Keratinocyte (primary cell): ENCODE measurements at regions not wholly inside any gene's neighbourhood (a gene's known extent, or its start where the extent isn't known, plus 50 kb on each side); places are given as distances from the start of the nearest gene placed in this dataset.

Experiments
- DNase-seq: peaks from one replicate; pipeline ENCODE4 v3.0.0-alpha.2; 2011; ENCODE audit warnings: low read depth, missing footprints, low spot score
- FAIRE-seq: peaks from 2 replicates; lab custom pipeline; 2011; peaks lifted over from hg19 to GRCh38; lab: Jason Lieb, UNC
- H2AFZ ChIP-seq: 2 replicates; pipeline ENCODE4 v1.6.0; 2012; ENCODE audit warnings: low read length, control low read depth, inconsistent platforms; ENCODE audit not compliant: control insufficient read depth
- H3K27ac ChIP-seq: 2 replicates; pipeline ENCODE4 v1.5.1; 2011; ENCODE audit warnings: low read length; ENCODE audit not compliant: control insufficient read depth, insufficient read depth
- H3K27me3 ChIP-seq: 3 replicates; pipeline ENCODE4 v1.6.0; 2011; ENCODE audit warnings: low read length; ENCODE audit not compliant: control insufficient read depth, insufficient read depth; ENCODE audit errors: extremely low read depth
- H3K36me3 ChIP-seq, 2 experiments: 2 replicates in 1 of 2; 3 replicates in 1 of 2; pipeline ENCODE4 v1.5.1; 2011; ENCODE audit warnings: low read length in 2 of 2, mild to moderate bottlenecking in 1 of 2; ENCODE audit not compliant: control insufficient read depth in 2 of 2, insufficient read depth in 2 of 2; ENCODE audit errors: extremely low read depth in 1 of 2
- H3K4me1 ChIP-seq: 3 replicates; pipeline ENCODE4 v1.5.1; 2011; ENCODE audit warnings: low read length; ENCODE audit not compliant: control insufficient read depth, insufficient read depth; ENCODE audit errors: extremely low read depth
- H3K4me2 ChIP-seq: 3 replicates; pipeline ENCODE4 v1.6.0; 2011; ENCODE audit warnings: low read depth, low read length; ENCODE audit not compliant: control insufficient read depth, insufficient read depth; ENCODE audit errors: extremely low read depth
- H3K4me3 ChIP-seq, 3 experiments: fragments of 200-600 bp in 1 of 3; sonication (generic) in 1 of 3; 2 replicates in 2 of 3; 3 replicates in 1 of 3; pipeline ENCODE4 v1.5.1; 2011 to 2016; ENCODE audit warnings: low read length in 3 of 3, mild to moderate bottlenecking in 3 of 3, control low read depth in 2 of 3, inconsistent platforms in 1 of 3, low read depth in 1 of 3, mixed read lengths in 1 of 3, mixed run types in 1 of 3, moderate library complexity in 1 of 3; ENCODE audit not compliant: control insufficient read depth in 2 of 3, insufficient read depth in 2 of 3; ENCODE audit errors: extremely low read depth in 1 of 3
- H3K79me2 ChIP-seq: 2 replicates; pipeline ENCODE4 v1.6.0; 2012; ENCODE audit warnings: low read length; ENCODE audit not compliant: control insufficient read depth, insufficient read depth
- H3K9ac ChIP-seq: 3 replicates; pipeline ENCODE4 v1.6.0; 2011; ENCODE audit warnings: low read length; ENCODE audit not compliant: control insufficient read depth, insufficient read depth; ENCODE audit errors: extremely low read depth
- H3K9me1 ChIP-seq: 3 replicates; pipeline ENCODE4 v1.6.0; 2011; ENCODE audit warnings: low read length; ENCODE audit not compliant: control insufficient read depth, insufficient read depth; ENCODE audit errors: extremely low read depth
- H3K9me3 ChIP-seq: 2 replicates; pipeline ENCODE4 v1.5.1; 2012; ENCODE audit warnings: low read depth, low read length; ENCODE audit not compliant: control insufficient read depth
- H4K20me1 ChIP-seq: 3 replicates; pipeline ENCODE4 v1.6.0; 2011; ENCODE audit warnings: low read length; ENCODE audit not compliant: control insufficient read depth, insufficient read depth; ENCODE audit errors: extremely low read depth
- EZH2 ChIP-seq: IDR thresholded peaks from one replicate; pipeline ENCODE4 v1.6.1; 2012; ENCODE audit warnings: inconsistent platforms, mild to moderate bottlenecking, low read length, moderate library complexity
- dilution Hi-C: fragments of 300-500 bp; cut with MboI; formaldehyde crosslinking; loops from one replicate; pipeline ENCODE4 v1.7.0; 2020; ENCODE audit warnings: low sequenced_read_pairs; ENCODE audit not compliant: extremely low pct_ligation_motif_present
- TF ChIP-seq, protein P1 (sequence below), 3 experiments: IDR thresholded peaks in 1 of 3; conservative IDR thresholded peaks in 1 of 3; optimal IDR thresholded peaks in 1 of 3; 2 replicates in 2 of 3; 3 replicates in 1 of 3; pipeline versions ENCODE3 to v1.5.1; 2011; ENCODE audit warnings: low read length in 3 of 3, mild to moderate bottlenecking in 3 of 3, moderate library complexity in 2 of 3, control low read depth in 1 of 3, inconsistent platforms in 1 of 3; ENCODE audit not compliant: insufficient read depth in 2 of 3; ENCODE audit errors: extremely low read depth in 1 of 3

DNA sequence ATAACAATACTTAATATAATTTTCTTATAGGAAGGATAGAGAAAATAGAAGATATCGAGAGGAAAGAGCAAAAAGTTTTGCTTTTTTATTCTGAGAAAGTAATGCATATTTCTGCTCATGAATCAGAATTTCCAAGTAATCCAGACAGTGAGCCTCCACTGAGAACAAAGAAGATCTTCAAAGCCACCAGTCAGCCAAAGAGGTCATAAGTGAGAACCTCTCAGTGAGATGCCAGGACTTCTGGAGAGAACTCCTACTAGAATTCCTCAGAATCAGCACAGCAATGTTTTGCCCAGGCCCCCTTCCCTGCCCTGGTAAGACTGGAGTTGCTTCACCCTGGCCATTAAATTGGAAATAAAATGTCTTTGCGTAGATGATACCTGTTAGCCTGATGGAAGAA lies 254.4 kb upstream of the FAT4 start:
- Histone ChIP-seq H4K20me1 (no peaks in the 10 kb centered on the region), H3K79me2 (no peaks in the 10 kb centered on the region), H3K9ac (no peak overlapping the region), H3K4me2 (no peak overlapping the region), H3K36me3 (no peaks in the 10 kb centered on the region), H3K4me3 (no peak overlapping the region), H3K4me1 (no peaks in the 10 kb centered on the region), H2AFZ (no peak overlapping the region), H3K9me1 (no peaks in the 10 kb centered on the region), H3K9me3 (no peaks in the 10 kb centered on the region), H3K27ac (no peak overlapping the region), H3K27me3 (no peaks in the 10 kb centered on the region)
- TF ChIP-seq EZH2 = no peak
- TF ChIP-seq, protein P1, sequence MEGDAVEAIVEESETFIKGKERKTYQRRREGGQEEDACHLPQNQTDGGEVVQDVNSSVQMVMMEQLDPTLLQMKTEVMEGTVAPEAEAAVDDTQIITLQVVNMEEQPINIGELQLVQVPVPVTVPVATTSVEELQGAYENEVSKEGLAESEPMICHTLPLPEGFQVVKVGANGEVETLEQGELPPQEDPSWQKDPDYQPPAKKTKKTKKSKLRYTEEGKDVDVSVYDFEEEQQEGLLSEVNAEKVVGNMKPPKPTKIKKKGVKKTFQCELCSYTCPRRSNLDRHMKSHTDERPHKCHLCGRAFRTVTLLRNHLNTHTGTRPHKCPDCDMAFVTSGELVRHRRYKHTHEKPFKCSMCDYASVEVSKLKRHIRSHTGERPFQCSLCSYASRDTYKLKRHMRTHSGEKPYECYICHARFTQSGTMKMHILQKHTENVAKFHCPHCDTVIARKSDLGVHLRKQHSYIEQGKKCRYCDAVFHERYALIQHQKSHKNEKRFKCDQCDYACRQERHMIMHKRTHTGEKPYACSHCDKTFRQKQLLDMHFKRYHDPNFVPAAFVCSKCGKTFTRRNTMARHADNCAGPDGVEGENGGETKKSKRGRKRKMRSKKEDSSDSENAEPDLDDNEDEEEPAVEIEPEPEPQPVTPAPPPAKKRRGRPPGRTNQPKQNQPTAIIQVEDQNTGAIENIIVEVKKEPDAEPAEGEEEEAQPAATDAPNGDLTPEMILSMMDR (optimal IDR thresholded peaks at IDR 0.05 in 1 of 3, IDR thresholded peaks at IDR 0.05 in 1 of 3, conservative IDR thresholded peaks at IDR 0.05 in 1 of 3; ENCODE audit: extremely low read depth in 1 of 3, insufficient read depth in 2 of 3, low read length in 3 of 3) = no peak
- dilution Hi-C loops = no loop called here
- no peak for FAIRE-seq
- DNase-seq = no peak

GRCh38 chr4:125049711-125050110 lies 265.0 kb upstream of the FAT4 start:
- H3K9ac ChIP-seq = no peak overlapping the region
- H3K27me3 ChIP-seq = no peaks in the 10 kb centered on the region
- peaks cover 4% of the 10 kb centered on the region for H3K4me1 ChIP-seq
- H4K20me1 ChIP-seq = no peaks in the 10 kb centered on the region
- H3K27ac ChIP-seq = no peak overlapping the region
- DNase-seq (no peak), FAIRE-seq (no peak)
- H3K9me3 ChIP-seq = no peaks in the 10 kb centered on the region
- H3K4me3 ChIP-seq = no peak overlapping the region
- H3K4me2 ChIP-seq = no peak overlapping the region
- H3K79me2 ChIP-seq = no peaks in the 10 kb centered on the region
- TF ChIP-seq, protein P1 (optimal IDR thresholded peaks at IDR 0.05 in 1 of 3, IDR thresholded peaks at IDR 0.05 in 1 of 3, conservative IDR thresholded peaks at IDR 0.05 in 1 of 3; ENCODE audit: extremely low read depth in 1 of 3, insufficient read depth in 2 of 3, low read length in 3 of 3) = no peak
- TF ChIP-seq EZH2 = no peak
- H2AFZ ChIP-seq = no peak overlapping the region
- dilution Hi-C loops = no loop called here
- H3K9me1 ChIP-seq = no peaks in the 10 kb centered on the region
- no peaks in the 10 kb centered on the region for H3K36me3 ChIP-seq
